SJSA1 (cell line): ENCODE measurements at regions not wholly inside any gene's neighbourhood (a gene's known extent, or its start where the extent isn't known, plus 50 kb on each side); places are given as distances from the start of the nearest gene placed in this dataset.

Experiments used
- DNase-seq, 2 experiments: peaks; one replicate each; pipeline ENCODE4 v3.0.0-alpha.2; 2015 to 2020; ENCODE audit warnings: low spot score in 2 of 2, low read depth in 1 of 2
- H3K27ac ChIP-seq: fragments of 250-450 bp; sonication (Bioruptor Pico); 2 replicates; pipeline ENCODE4 v1.5.1; 2020; ENCODE audit warnings: mild to moderate bottlenecking, moderate library complexity
- H3K27me3 ChIP-seq: fragments of 250-450 bp; sonication (Bioruptor Pico); replicated peaks from 2 replicates; pipeline ENCODE4 v1.5.1; 2020; ENCODE audit warnings: mild to moderate bottlenecking, moderate library complexity
- H3K36me3 ChIP-seq: fragments of 250-450 bp; sonication (Bioruptor Pico); 2 replicates; pipeline ENCODE4 v1.5.1; 2020; ENCODE audit warnings: mild to moderate bottlenecking
- H3K4me1 ChIP-seq: fragments of 250-450 bp; sonication (Bioruptor Pico); replicated peaks from 2 replicates; pipeline ENCODE4 v1.6.1; 2021; ENCODE audit warnings: mild to moderate bottlenecking
- H3K4me3 ChIP-seq: fragments of 250-450 bp; sonication (Bioruptor Pico); 2 replicates; pipeline ENCODE4 v1.5.1; 2020; ENCODE audit warnings: mild to moderate bottlenecking
- H3K9me3 ChIP-seq: fragments of 250-450 bp; sonication (Bioruptor Pico); replicated peaks from 2 replicates; pipeline ENCODE4 v1.5.1; 2020; ENCODE audit warnings: mild to moderate bottlenecking

- H3K27ac ChIP-seq = no peak overlapping the region
- no peaks in the 10 kb centered on the region for H3K9me3 ChIP-seq
- DNase-seq = no peak
- no peak overlapping the region for H3K4me3 ChIP-seq
- no peaks in the 10 kb centered on the region for H3K27me3 ChIP-seq
- peaks cover 43% of the 10 kb centered on the region for H3K4me1 ChIP-seq
- H3K36me3 ChIP-seq = no peaks in the 10 kb centered on the region
Observed at GRCh38 chr16:86668136-86668910, 90.0 kb downstream of the FOXL1 start.

- Histone ChIP-seq H3K4me3 (no peak overlapping the region), H3K4me1 (peaks cover 33% of the 10 kb centered on the region), H3K9me3 (no peaks in the 10 kb centered on the region), H3K36me3 (no peaks in the 10 kb centered on the region), H3K27ac (no peak overlapping the region), H3K27me3 (no peaks in the 10 kb centered on the region)
- DNase-seq = no peak
Observed at GRCh38 chr16:86669285-86669805, 91.0 kb downstream of the FOXL1 start.

GRCh38 chr16:86669937-86670749, 91.8 kb downstream of the FOXL1 start:
- Histone ChIP-seq H3K36me3 (no peaks in the 10 kb centered on the region), H3K27me3 (no peaks in the 10 kb centered on the region), H3K27ac (no peak overlapping the region), H3K4me3 (no peak overlapping the region), H3K9me3 (no peaks in the 10 kb centered on the region), H3K4me1 (peaks cover 25% of the 10 kb centered on the region)
- DNase-seq = no peak

- Histone ChIP-seq H3K36me3 (no peaks in the 10 kb centered on the region), H3K9me3 (no peaks in the 10 kb centered on the region), H3K4me3 (no peak overlapping the region), H3K27ac (no peak overlapping the region), H3K27me3 (no peaks in the 10 kb centered on the region), H3K4me1 (peaks cover 18% of the 10 kb centered on the region)
- DNase-seq = no peak
Observed at GRCh38 chr16:86670750-86671234, 92.4 kb downstream of the FOXL1 start.

GRCh38 chr16:86671486-86672178, 93.3 kb downstream of the FOXL1 start:
- H3K36me3 ChIP-seq = no peaks in the 10 kb centered on the region
- peak in 1 of 2 experiments; percentile 52 for DNase-seq
- H3K27ac ChIP-seq = peak overlapping the region; percentile 23
- no peaks in the 10 kb centered on the region for H3K9me3 ChIP-seq
- H3K27me3 ChIP-seq = no peaks in the 10 kb centered on the region
- no peak overlapping the region for H3K4me3 ChIP-seq
- H3K4me1 ChIP-seq = peaks cover 24% of the 10 kb centered on the region

GRCh38 chr16:86672179-86672863, 94.0 kb downstream of the FOXL1 start:
- Histone ChIP-seq H3K4me3 (no peak overlapping the region), H3K9me3 (no peaks in the 10 kb centered on the region), H3K27ac (peak overlapping the region; percentile 23; the same call in 1 of the 2 replicates), H3K27me3 (no peaks in the 10 kb centered on the region), H3K36me3 (no peaks in the 10 kb centered on the region), H3K4me1 (peaks cover 26% of the 10 kb centered on the region)
- DNase-seq = no peak

GRCh38 chr16:86673090-86673955, 95.0 kb downstream of the FOXL1 start:
- Histone ChIP-seq H3K4me3 (no peak overlapping the region), H3K36me3 (no peaks in the 10 kb centered on the region), H3K27me3 (no peaks in the 10 kb centered on the region), H3K9me3 (no peaks in the 10 kb centered on the region), H3K27ac (no peak overlapping the region), H3K4me1 (peaks cover 26% of the 10 kb centered on the region)
- no peak for DNase-seq

- peaks cover 26% of the 10 kb centered on the region for H3K4me1 ChIP-seq
- H3K27me3 ChIP-seq = no peaks in the 10 kb centered on the region
- no peaks in the 10 kb centered on the region for H3K9me3 ChIP-seq
- no peak for DNase-seq
- H3K4me3 ChIP-seq = no peak overlapping the region
- H3K36me3 ChIP-seq = no peaks in the 10 kb centered on the region
- H3K27ac ChIP-seq = no peak overlapping the region
Observed at GRCh38 chr16:86673956-86674453, 95.7 kb downstream of the FOXL1 start.

- H3K27me3 ChIP-seq = no peaks in the 10 kb centered on the region
- DNase-seq = peak in 1 of 2 experiments; percentile 43
- no peaks in the 10 kb centered on the region for H3K36me3 ChIP-seq
- H3K4me3 ChIP-seq = no peak overlapping the region
- no peak overlapping the region for H3K27ac ChIP-seq
- H3K4me1 ChIP-seq = peaks cover 47% of the 10 kb centered on the region
- no peaks in the 10 kb centered on the region for H3K9me3 ChIP-seq
Observed at GRCh38 chr16:86676254-86676670, 97.9 kb downstream of the FOXL1 start.

- Histone ChIP-seq H3K27ac (peak overlapping the region; percentile 75), H3K4me3 (no peak overlapping the region), H3K9me3 (no peaks in the 10 kb centered on the region), H3K36me3 (no peaks in the 10 kb centered on the region), H3K27me3 (no peaks in the 10 kb centered on the region), H3K4me1 (peaks cover 37% of the 10 kb centered on the region)
- no peak for DNase-seq
Observed at GRCh38 chr16:86679490-86679889, 101.1 kb downstream of the FOXL1 start.

GRCh38 chr16:86680162-86680561, 101.8 kb downstream of the FOXL1 start:
- peaks cover 37% of the 10 kb centered on the region for H3K4me1 ChIP-seq
- H3K4me3 ChIP-seq = no peak overlapping the region
- peak; percentile 65 to 68 for DNase-seq
- no peaks in the 10 kb centered on the region for H3K27me3 ChIP-seq
- peak overlapping the region; percentile 75 for H3K27ac ChIP-seq
- H3K9me3 ChIP-seq = no peaks in the 10 kb centered on the region
- no peaks in the 10 kb centered on the region for H3K36me3 ChIP-seq

- DNase-seq = no peak
- H3K9me3 ChIP-seq = no peaks in the 10 kb centered on the region
- H3K27me3 ChIP-seq = no peaks in the 10 kb centered on the region
- H3K36me3 ChIP-seq = no peaks in the 10 kb centered on the region
- H3K4me1 ChIP-seq = peaks cover 37% of the 10 kb centered on the region
- H3K27ac ChIP-seq = peak overlapping the region; percentile 75
- H3K4me3 ChIP-seq = no peak overlapping the region
Observed at GRCh38 chr16:86680661-86681030, 102.3 kb downstream of the FOXL1 start.
